ENCODE measurements at regions not wholly inside any gene's neighbourhood (a gene's known extent, or its start where the extent isn't known, plus 50 kb on each side); places are given as distances from the start of the nearest gene placed in this dataset.
A peak's percentile ranks its signal among the peaks of the same experiment; 100 is the strongest.

DNA sequence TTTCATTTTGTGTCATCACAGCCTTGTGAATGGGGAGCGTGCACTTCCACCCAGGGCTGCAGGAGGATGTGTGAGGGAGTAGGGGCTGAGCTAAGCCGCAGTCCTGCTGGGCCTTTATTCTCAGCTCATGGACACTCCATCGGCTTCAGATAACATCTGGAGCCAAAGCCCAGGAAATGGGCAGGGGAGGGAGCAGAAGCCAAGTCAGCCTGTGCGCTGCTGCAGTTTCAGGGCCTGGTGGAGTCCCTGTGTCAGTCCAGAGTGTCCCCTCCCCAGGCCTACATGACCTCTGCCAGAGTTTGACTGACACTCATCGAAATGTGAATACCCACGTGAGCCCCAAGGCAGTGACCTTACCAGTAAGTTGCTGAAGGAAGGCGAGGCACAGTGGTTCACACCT, 242.2 kb downstream of the LOXHD1 start:
- POLR2A ChIA-PET, result no interaction called here
- TF ChIP-seq PKNOX1 (IDR thresholded peaks at IDR 0.05), result no peak
- TF ChIP-seq SUZ12 (IDR thresholded peaks at IDR 0.05), result no peak
- no peak for TF ChIP-seq ZNF384 (IDR thresholded peaks at IDR 0.05)
- TF ChIP-seq CTBP1 (IDR thresholded peaks at IDR 0.05; ENCODE audit: borderline replicate concordance), result no peak
- no peak for TF ChIP-seq ELF4 (IDR thresholded peaks at IDR 0.05)
- no peak for TF ChIP-seq HDGF (IDR thresholded peaks at IDR 0.05; ENCODE audit: borderline replicate concordance)
- no peak for TF ChIP-seq SP1 (IDR thresholded peaks at IDR 0.05)
- no peak for TF ChIP-seq NFRKB (IDR thresholded peaks at IDR 0.05)
- TF ChIP-seq ARNT (IDR thresholded peaks at IDR 0.05), result no peak
- no peak for TF ChIP-seq TARDBP (IDR thresholded peaks at IDR 0.05)
- TF ChIP-seq FOXA1 (IDR thresholded peaks at IDR 0.05), result no peak
- TF ChIP-seq FOXM1 (IDR thresholded peaks at IDR 0.05; ENCODE audit: borderline replicate concordance), result no peak
- no peak for TF ChIP-seq L3MBTL2 (conservative IDR thresholded peaks at IDR 0.05)
- TF ChIP-seq FOXK2 (IDR thresholded peaks at IDR 0.05), result no peak
- TF ChIP-seq LEF1 (IDR thresholded peaks at IDR 0.05; ENCODE audit: borderline replicate concordance), result no peak
- no peak for TF ChIP-seq BHLHE40 (IDR thresholded peaks at IDR 0.05; ENCODE audit: borderline replicate concordance)
- CTCF ChIA-PET, result no interaction called here
- DNase-seq (ENCODE audit: extremely low spot score), result no peak

- TF ChIP-seq BHLHE40 (IDR thresholded peaks at IDR 0.05; ENCODE audit: borderline replicate concordance), result no peak
- CTCF ChIA-PET, result no interaction called here
- DNase-seq (ENCODE audit: extremely low spot score), result no peak
Measured at GRCh38 chr18:46415532-46416252, 241.3 kb downstream of the LOXHD1 start.

DNA sequence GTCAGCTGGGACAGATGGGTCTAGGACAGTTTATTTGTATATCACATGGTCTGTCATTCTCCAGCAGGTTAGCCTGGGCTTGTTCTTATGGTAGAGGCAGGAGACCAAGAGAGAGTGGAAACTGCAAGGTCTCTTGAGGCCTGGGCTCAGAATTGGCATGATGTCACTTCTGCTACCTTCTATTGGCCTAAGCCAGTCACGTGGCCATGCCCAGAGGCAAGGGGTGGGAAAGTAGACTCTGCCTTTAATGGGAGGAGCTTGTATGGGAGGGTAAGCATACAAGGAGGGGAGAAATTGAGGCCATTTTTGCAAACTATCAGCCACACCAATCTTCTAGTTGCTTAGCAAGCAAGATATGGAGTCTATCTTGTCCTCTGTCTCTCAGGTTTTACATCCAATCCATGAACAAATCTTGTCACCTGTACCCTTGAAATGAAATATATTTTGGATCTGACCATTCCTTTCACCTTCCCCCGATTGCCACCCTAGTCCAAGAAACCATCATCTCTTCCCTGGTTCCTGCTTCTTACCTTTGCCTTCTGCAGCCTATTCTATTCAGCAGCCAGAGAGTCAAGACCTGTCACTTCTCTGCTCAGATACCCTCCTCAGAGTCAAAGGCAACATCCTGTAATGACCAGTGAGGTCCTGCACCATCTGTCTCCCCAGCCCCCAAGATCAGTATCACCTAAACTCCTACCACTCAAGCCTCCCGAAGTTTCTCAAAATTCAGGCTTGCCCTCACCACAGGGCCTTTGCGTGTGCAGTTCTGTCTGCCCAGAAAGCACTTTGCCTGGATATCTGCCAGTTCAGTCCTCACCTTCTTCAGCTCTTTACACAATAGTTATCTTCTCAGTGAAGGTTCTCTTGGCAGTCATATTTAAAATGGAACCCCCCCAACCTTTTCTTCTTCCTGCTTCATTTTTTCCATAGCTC, 240.0 kb downstream of the LOXHD1 start:
- ChIA-PET CTCF (no interaction called here), POLR2A (interaction anchor here (0.6 kb wide), 1 partner anchor 29 kb away, joined by 3 read pairs; no protein-coding TSS in a partner anchor)
- TF ChIP-seq CTBP1 (IDR thresholded peaks at IDR 0.05; ENCODE audit: borderline replicate concordance), result no peak
- TF ChIP-seq SUZ12 (IDR thresholded peaks at IDR 0.05), result no peak
- TF ChIP-seq FOXM1 (IDR thresholded peaks at IDR 0.05; ENCODE audit: borderline replicate concordance), result no peak
- TF ChIP-seq LEF1 (IDR thresholded peaks at IDR 0.05; ENCODE audit: borderline replicate concordance), result no peak
- TF ChIP-seq ELF4 (IDR thresholded peaks at IDR 0.05), result no peak
- TF ChIP-seq ARNT (IDR thresholded peaks at IDR 0.05), result no peak
- no peak for TF ChIP-seq FOXK2 (IDR thresholded peaks at IDR 0.05)
- TF ChIP-seq L3MBTL2 (conservative IDR thresholded peaks at IDR 0.05), result no peak
- no peak for TF ChIP-seq NFRKB (IDR thresholded peaks at IDR 0.05)
- TF ChIP-seq FOXA1 (IDR thresholded peaks at IDR 0.05), result no peak
- no peak for TF ChIP-seq PKNOX1 (IDR thresholded peaks at IDR 0.05)
- TF ChIP-seq SP1 (IDR thresholded peaks at IDR 0.05), result no peak
- no peak for TF ChIP-seq TARDBP (IDR thresholded peaks at IDR 0.05)
- no peak for TF ChIP-seq BHLHE40 (IDR thresholded peaks at IDR 0.05; ENCODE audit: borderline replicate concordance)
- TF ChIP-seq HDGF (IDR thresholded peaks at IDR 0.05; ENCODE audit: borderline replicate concordance), result no peak
- no peak for TF ChIP-seq ZNF384 (IDR thresholded peaks at IDR 0.05)
- peak; percentile 33 for DNase-seq (ENCODE audit: extremely low spot score)

More at GRCh38 chr18:46415532-46416252, 241.3 kb downstream of the LOXHD1 start:
- POLR2A ChIA-PET, result no interaction called here

GRCh38 chr18:46418663-46419260, 238.3 kb downstream of the LOXHD1 start:
- ChIA-PET CTCF (no interaction called here), POLR2A (no interaction called here)
- no peak for DNase-seq (ENCODE audit: extremely low spot score)
- TF ChIP-seq L3MBTL2 (conservative IDR thresholded peaks at IDR 0.05) (no peak), FOXM1 (IDR thresholded peaks at IDR 0.05; ENCODE audit: borderline replicate concordance) (no peak), FOXA1 (IDR thresholded peaks at IDR 0.05) (no peak), SUZ12 (IDR thresholded peaks at IDR 0.05) (no peak)

DNA sequence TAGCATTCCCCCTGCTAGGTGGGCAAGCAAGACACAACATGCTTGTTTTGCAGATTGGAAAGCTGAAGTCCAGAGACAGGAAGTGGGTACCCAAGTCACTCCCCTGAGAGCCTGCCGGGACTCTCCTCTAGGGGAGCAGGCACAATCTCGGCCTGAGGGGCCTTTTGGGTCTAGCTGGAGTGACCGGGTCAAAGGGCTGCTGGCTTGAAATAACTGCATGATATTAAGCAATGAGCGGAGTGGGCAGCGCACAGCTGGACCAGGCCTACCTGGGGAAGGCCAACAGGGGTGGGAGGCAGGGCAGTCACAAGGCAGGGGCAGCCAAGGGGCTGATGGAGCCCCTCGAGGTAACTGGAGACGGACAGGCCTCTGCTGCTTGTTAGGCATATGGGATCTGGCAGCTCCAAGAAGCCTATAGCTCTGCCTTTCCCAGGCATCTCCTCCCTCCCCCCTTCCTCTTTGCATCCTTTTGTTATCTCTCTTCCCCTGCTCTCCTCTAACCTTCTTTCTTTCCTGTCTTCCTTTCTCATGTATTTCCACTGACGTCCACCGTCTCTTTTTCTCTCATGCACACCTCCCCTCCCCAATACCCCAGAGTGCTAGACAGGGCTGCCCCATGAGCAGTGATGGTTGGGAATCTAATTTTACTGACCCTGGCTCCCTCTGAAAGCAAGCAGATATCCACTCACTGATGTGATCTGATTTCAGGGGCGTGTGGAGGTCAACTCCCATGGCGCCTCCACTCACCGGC, 237.5 kb downstream of the LOXHD1 start:
- CTCF ChIA-PET, result no interaction called here
- TF ChIP-seq BHLHE40 (IDR thresholded peaks at IDR 0.05; ENCODE audit: borderline replicate concordance) (no peak), FOXA1 (IDR thresholded peaks at IDR 0.05) (no peak), ELF4 (IDR thresholded peaks at IDR 0.05) (no peak), FOXK2 (IDR thresholded peaks at IDR 0.05) (no peak)
- POLR2A ChIA-PET, result no interaction called here
- no peak for DNase-seq (ENCODE audit: extremely low spot score)

DNA sequence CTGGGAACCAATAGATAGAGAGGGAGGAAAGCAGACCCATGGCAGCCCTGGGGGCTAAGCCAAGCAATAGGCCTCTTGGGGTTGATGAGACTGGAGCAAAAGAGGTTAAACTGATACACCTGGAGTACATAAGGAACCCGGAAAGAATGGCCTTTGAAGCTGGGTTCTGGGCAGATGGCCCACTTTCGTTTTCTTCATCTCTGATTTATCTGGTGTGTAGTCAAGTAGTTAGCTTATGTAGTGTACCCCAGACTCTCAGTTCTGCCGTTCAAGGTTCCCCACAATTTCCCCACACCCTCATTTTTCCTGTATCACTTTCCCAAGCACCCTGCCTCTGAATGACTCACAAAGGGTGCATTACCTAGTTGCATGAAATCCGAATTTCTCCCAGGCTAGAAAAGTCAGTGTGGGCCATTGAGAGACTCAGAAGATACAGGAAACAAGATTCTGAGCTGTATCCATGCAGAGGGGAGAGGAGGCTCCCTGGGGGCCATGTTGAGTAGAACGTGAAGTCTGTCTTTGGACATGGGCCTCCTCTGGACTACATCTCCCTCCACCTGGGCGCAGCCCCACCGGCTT, 235.0 kb downstream of the LOXHD1 start:
- no peak for TF ChIP-seq ZNF384 (IDR thresholded peaks at IDR 0.05)
- TF ChIP-seq FOXK2 (IDR thresholded peaks at IDR 0.05), result no peak
- no peak for TF ChIP-seq LEF1 (IDR thresholded peaks at IDR 0.05; ENCODE audit: borderline replicate concordance)
- no peak for TF ChIP-seq ELF4 (IDR thresholded peaks at IDR 0.05)
- no peak for TF ChIP-seq NFRKB (IDR thresholded peaks at IDR 0.05)
- TF ChIP-seq HDGF (IDR thresholded peaks at IDR 0.05; ENCODE audit: borderline replicate concordance), result no peak
- TF ChIP-seq TARDBP (IDR thresholded peaks at IDR 0.05), result no peak
- no peak for TF ChIP-seq CTBP1 (IDR thresholded peaks at IDR 0.05; ENCODE audit: borderline replicate concordance)
- ChIA-PET POLR2A (no interaction called here), CTCF (no interaction called here)
- no peak for DNase-seq (ENCODE audit: extremely low spot score)
